Skeletal muscle tissue (tissue), 3 donors: ENCODE measurements at regions not wholly inside any gene's neighbourhood (a gene's known extent, or its start where the extent isn't known, plus 50 kb on each side); places are given as distances from the start of the nearest gene placed in this dataset.
A peak's percentile ranks its signal among the peaks of the same experiment; 100 is the strongest.

ENCODE experiments used
- H3K27ac ChIP-seq: one replicate; pipeline ENCODE4 v1.7.0; 2013; ENCODE audit warnings: mild to moderate bottlenecking, low read depth, low read length, inconsistent platforms
- H3K27me3 ChIP-seq, 3 donors: one replicate each; pipeline ENCODE4 v1.7.0; 2013; ENCODE audit warnings: low read length in 3 of 3; ENCODE audit not compliant: control insufficient read depth in 3 of 3, insufficient read depth in 3 of 3
- H3K36me3 ChIP-seq, 3 donors: one replicate each; pipeline ENCODE4 v1.7.0; 2013; ENCODE audit warnings: low read length in 3 of 3; ENCODE audit not compliant: control insufficient read depth in 3 of 3, insufficient read depth in 3 of 3
- H3K4me1 ChIP-seq, 3 donors: one replicate each; pipeline ENCODE4 v1.7.0; 2013; ENCODE audit warnings: low read length in 3 of 3, mild to moderate bottlenecking in 3 of 3; ENCODE audit not compliant: control insufficient read depth in 3 of 3, insufficient read depth in 3 of 3
- H3K4me3 ChIP-seq, 3 donors: one replicate each; pipeline ENCODE4 v1.7.0; 2013; ENCODE audit warnings: low read length in 3 of 3
- H3K9ac ChIP-seq, 3 donors: one replicate each; pipeline ENCODE4 v1.7.0; 2013; ENCODE audit warnings: low read length in 3 of 3, mild to moderate bottlenecking in 3 of 3, moderate library complexity in 2 of 3, low read depth in 1 of 3
- H3K9me3 ChIP-seq, 3 donors: one replicate each; pipeline ENCODE4 v1.7.0; 2013; ENCODE audit warnings: low read length in 3 of 3; ENCODE audit not compliant: control insufficient read depth in 3 of 3
- donor health status: Osteomylitis.

DNA sequence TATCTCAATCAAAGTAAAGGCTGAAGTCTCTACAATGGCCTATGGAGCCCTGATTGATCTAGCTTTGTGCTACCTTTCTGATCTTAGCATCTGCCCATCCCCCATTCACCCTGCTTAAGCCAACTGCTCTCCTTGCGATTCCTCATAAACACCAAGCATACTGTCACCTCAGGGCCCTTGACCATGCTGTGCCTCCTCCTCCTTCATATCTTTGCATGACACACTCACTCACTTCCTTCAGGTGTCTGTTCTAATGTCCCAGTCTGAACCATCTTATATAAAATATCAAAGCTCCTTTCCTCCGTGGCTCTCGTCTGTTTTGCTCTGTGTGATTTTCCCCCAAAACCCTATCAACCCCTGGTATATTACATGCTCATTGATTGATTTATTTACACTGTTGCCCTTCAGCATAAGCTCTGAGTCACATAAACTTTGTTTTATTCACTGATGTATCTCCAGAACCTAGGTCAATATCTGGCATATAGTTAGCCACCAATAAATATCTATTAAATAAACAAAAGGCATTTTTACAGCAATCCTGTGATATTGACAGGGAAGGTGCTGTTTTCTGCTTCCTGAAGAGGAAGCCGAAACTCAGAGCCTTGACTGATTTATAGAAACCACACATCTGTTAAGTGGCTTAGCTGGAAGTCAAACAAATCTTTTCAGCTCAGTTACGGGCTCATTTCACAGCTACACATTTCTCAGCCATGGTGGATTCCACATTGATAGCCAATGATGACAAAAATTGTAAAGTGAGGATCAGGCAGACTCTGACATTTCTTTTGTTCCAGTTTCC is 103.6 kb downstream of the BOD1 start:
- Histone ChIP-seq H3K36me3 (no peaks in the 10 kb centered on the region), H3K27ac (no peak overlapping the region), H3K4me3 (no peak overlapping the region), H3K4me1 (no peaks in the 10 kb centered on the region), H3K9ac (no peak overlapping the region), H3K9me3 (no peaks in the 10 kb centered on the region), H3K27me3 (no peaks in the 10 kb centered on the region)

DNA sequence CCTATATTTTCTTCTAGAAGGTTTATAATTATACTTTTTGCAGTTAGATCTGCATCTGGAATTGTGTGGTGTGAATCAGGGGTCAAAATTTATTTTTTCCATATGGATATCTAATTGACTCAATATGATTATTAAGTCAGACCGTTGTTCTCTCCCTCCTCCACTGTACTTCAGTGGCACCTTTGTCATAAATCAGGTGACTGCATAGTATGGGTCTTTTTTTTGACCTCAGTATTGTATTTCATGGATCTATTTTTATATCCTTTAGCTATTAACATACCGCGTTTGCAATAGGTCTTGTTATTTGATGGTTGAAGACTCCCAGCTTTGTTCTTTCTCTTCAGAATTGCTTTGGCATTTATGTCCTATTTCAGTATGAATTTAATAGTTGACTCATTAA is 107.4 kb downstream of the BOD1 start:
- no peaks in the 10 kb centered on the region for H3K36me3 ChIP-seq
- H3K9ac ChIP-seq: no peak overlapping the region
- no peaks in the 10 kb centered on the region for H3K27me3 ChIP-seq
- H3K4me1 ChIP-seq: no peaks in the 10 kb centered on the region
- no peak overlapping the region for H3K27ac ChIP-seq
- peaks cover 0 to 2% (median 2%) of the 10 kb centered on the region in 3 donors for H3K9me3 ChIP-seq
- H3K4me3 ChIP-seq: no peak overlapping the region

- Histone ChIP-seq H3K4me3 (no peak overlapping the region), H3K9ac (no peak overlapping the region), H3K9me3 (peaks cover 0 to 2% (median 2%) of the 10 kb centered on the region in 3 donors), H3K27ac (no peak overlapping the region), H3K36me3 (no peaks in the 10 kb centered on the region), H3K4me1 (peaks cover 0 to 2% (median 0%) of the 10 kb centered on the region in 3 donors), H3K27me3 (no peaks in the 10 kb centered on the region)
These were observed 109.3 kb downstream of the BOD1 start for GRCh38 chr5:173507171-173507570.

DNA sequence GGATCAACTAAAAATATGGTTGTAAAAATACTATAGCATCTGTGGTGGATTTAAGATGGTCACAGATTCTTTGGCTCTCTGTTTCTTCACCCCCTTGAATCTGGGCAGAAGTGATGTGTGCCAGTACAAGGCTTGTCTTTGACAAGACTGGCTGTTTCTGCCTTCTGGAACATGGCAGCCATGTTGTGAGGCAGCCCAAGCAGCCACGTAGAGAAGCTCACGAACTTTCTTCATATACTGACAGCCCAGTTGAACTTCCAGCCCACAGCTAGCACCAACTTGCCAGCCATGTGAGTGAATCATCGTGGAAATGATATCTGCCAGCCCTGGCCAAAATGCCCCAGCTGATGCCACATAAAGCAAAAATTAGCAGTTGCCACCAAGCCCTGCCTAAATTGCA is 110.8 kb downstream of the BOD1 start:
- H3K36me3 ChIP-seq: no peaks in the 10 kb centered on the region
- H3K9ac ChIP-seq: no peak overlapping the region
- no peak overlapping the region for H3K27ac ChIP-seq
- no peak overlapping the region for H3K4me3 ChIP-seq
- no peaks in the 10 kb centered on the region for H3K27me3 ChIP-seq
- peaks cover 5 to 17% (median 15%) of the 10 kb centered on the region in 3 donors for H3K4me1 ChIP-seq
- peaks cover 0 to 2% (median 2%) of the 10 kb centered on the region in 3 donors for H3K9me3 ChIP-seq

- Histone ChIP-seq H3K9me3 (peaks cover 0 to 2% (median 2%) of the 10 kb centered on the region in 3 donors), H3K4me1 (peaks cover 38 to 48% (median 46%) of the 10 kb centered on the region in 3 donors), H3K9ac (peak overlapping the region in 1 of 3 donors; percentile 69), H3K4me3 (no peak overlapping the region), H3K36me3 (no peaks in the 10 kb centered on the region), H3K27ac (peak overlapping the region; percentile 89), H3K27me3 (no peaks in the 10 kb centered on the region)
These were observed 114.5 kb downstream of the BOD1 start for GRCh38 chr5:173501922-173502321.

DNA sequence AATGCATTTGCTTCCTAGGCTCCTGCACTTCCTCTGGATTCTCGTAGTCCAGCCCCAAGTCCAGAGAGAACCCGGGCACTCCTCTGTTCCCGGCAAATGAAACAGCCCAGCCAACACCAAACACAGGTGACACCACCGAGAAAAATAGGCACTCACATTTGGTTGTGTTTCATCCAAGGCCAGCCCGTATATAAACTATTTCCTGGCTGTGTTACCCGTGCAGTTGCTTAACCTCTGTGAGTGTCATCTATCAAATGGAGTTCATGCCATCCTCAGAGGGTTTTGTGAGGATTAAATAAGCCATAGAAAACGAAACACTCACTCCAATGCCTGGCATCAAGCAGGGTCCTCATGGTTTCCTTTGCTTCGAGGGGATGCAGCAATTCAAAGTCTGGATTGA is 115.2 kb downstream of the BOD1 start:
- peak overlapping the region; percentile 89 for H3K27ac ChIP-seq
- peak overlapping the region; percentile 27 to 69 (median 37) for H3K9ac ChIP-seq
- H3K36me3 ChIP-seq: no peaks in the 10 kb centered on the region
- peak overlapping the region in 2 of 3 donors; percentile 7 to 56 for H3K4me3 ChIP-seq
- peaks cover 44 to 55% (median 53%) of the 10 kb centered on the region in 3 donors for H3K4me1 ChIP-seq
- H3K27me3 ChIP-seq: no peaks in the 10 kb centered on the region
- H3K9me3 ChIP-seq: peaks cover 0 to 2% (median 2%) of the 10 kb centered on the region in 3 donors

GRCh38 chr5:173500213-173500560 is 116.3 kb downstream of the BOD1 start:
- Histone ChIP-seq H3K27ac (peak overlapping the region; percentile 89), H3K4me1 (peaks cover 52 to 63% (median 61%) of the 10 kb centered on the region in 3 donors), H3K36me3 (no peaks in the 10 kb centered on the region)

DNA sequence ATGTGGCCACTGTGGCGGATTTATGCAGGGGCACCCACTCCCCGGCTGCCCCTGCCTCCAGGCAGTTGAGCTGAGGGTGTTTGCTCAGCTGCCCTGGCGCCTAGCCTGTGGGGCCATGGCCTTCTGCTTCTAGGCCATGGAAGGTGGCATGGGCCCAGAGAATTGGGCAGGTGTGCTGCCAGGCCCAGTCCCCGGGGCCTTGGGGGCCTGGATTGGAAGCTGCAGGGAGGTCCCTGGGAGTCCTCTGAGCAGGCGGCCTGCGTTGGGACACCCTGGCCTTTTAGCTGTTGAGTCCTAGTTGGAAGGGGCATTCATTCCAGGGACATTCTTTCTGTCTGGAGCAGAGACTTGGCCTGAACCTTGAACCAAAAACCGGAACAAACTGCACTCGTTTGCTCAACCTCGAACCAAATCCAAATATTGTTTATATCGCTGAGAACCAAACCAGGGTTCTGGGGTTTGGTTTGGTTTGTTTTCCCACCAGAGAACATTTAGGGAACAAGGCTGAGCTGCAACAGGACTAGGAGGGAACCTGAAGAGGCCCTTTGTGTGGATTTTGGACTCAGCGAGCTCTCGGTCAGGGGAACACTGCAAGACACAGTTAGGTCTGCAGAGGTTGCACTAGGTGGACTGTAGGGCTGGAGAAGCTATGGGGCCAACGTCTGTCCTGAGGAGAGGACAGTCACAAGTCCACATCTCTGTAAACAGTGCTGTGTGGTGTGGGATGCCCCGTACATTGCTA is 116.8 kb downstream of the BOD1 start:
- H3K4me3 ChIP-seq: peak overlapping the region in 1 of 3 donors; percentile 45
- no peaks in the 10 kb centered on the region for H3K27me3 ChIP-seq
- peaks cover 52 to 63% (median 61%) of the 10 kb centered on the region in 3 donors for H3K4me1 ChIP-seq
- H3K27ac ChIP-seq: peak overlapping the region; percentile 89
- H3K9me3 ChIP-seq: no peaks in the 10 kb centered on the region
- no peaks in the 10 kb centered on the region for H3K36me3 ChIP-seq
- H3K9ac ChIP-seq: peak overlapping the region; percentile 44 to 86 (median 57)

More at GRCh38 chr5:173500213-173500560, 116.3 kb downstream of the BOD1 start:
- peak overlapping the region in 1 of 3 donors; percentile 86 for H3K9ac ChIP-seq
- peak overlapping the region in 1 of 3 donors; percentile 45 for H3K4me3 ChIP-seq
- H3K27me3 ChIP-seq: no peaks in the 10 kb centered on the region
- no peaks in the 10 kb centered on the region for H3K9me3 ChIP-seq

DNA sequence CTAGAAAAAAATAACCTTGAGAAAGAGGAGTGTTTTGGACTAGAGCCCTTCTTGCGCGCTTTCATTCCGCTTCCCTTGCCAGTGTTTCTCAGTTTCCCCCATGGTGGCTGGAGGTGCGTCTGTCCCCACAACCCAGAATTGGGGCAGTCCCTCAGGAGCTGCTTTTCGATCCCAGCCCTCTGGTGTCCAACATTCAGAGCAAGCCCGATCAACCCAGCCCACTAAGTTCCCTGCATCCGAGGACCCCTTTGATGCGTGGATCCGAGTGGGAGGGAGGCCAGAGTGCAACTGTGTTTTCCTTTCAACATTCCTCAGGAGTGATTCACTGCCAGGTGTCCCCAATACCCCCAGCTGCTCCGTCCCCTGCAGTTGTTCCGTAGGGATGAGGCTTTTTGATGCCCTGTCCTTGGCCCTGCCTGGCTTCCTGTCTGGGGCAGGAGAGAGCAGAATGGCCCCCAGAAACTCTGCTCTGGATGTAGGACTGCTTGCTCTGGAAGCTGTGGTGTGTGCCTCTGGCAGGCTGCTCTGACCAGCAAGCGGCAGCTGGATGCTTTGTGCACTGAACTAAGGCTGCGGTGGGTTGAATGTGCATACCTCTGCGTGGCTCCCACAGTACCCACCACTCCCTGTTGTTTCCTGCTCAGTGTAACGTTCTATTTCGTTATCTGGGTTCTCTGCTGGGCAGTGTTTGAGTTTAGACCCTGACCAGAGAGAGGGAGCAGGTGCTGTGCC is 117.5 kb downstream of the BOD1 start:
- H3K9ac ChIP-seq: peak overlapping the region; percentile 44 to 86 (median 57)
- no peaks in the 10 kb centered on the region for H3K36me3 ChIP-seq
- peaks cover 52 to 63% (median 61%) of the 10 kb centered on the region in 3 donors for H3K4me1 ChIP-seq
- H3K9me3 ChIP-seq: no peaks in the 10 kb centered on the region
- H3K27ac ChIP-seq: peak overlapping the region; percentile 89
- H3K27me3 ChIP-seq: no peaks in the 10 kb centered on the region
- H3K4me3 ChIP-seq: peak overlapping the region; percentile 40 to 55 (median 45)
